NOMO-1 treated with dmso at 0.1 percent for 144 hours (cell line): ENCODE measurements at regions not wholly inside any gene's neighbourhood (a gene's known extent, or its start where the extent isn't known, plus 50 kb on each side); places are given as distances from the start of the nearest gene placed in this dataset.

Experiments
- DNase-seq: peaks from one replicate; lab custom pipeline; 2025; ENCODE audit not compliant: unreplicated experiment; lab: John Stamatoyannopoulos, UW

GRCh38 chr16:64544859-64545258 lies 577.0 kb downstream of the CDH11 start:
- no peak for DNase-seq

GRCh38 chr16:64543441-64543840 lies 578.4 kb downstream of the CDH11 start:
- DNase-seq = no peak

DNA sequence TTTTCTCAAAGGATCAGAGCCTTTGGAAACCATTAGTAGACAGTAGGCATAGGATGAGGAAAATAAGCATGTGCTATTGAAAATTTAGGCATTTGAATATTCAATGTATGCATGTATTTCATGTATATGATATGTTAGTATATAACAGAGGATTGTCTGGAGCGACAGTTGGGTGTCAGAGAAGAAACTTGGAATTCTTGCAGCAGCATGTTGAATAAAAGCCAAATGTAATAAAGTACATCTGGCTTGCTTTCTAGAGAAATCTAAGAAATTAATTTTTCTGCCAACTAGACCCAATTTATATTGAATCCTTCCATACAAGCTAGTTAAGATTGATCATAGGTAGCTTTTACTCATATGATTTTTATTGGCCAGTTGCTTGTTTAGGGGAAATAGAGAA lies 578.8 kb downstream of the CDH11 start:
- DNase-seq = no peak

GRCh38 chr16:64542152-64542551 lies 579.7 kb downstream of the CDH11 start:
- DNase-seq = no peak

DNA sequence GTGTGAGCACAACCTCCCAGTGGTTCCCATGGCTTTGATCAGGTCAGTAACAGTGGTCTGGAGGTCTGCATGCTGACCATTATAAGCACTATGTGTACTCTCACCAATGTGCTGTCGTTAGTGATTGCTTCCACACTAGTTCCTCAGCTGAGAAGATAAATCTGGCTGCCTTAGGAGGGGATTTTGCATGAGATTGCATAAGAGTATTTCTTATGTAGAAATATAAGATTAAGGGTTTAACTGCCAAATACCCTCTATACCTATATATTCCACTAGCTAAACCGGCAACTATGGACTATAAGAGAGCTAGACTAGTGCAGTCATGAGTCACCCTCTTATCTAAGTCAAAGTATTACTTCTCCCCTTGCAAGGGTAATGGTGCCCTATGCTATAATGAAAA lies 580.2 kb downstream of the CDH11 start:
- no peak for DNase-seq

- DNase-seq = no peak
These were observed 581.4 kb downstream of the CDH11 start for GRCh38 chr16:64540434-64540833.

- DNase-seq = no peak
These were observed 582.0 kb downstream of the CDH11 start for GRCh38 chr16:64539811-64540371.

DNA sequence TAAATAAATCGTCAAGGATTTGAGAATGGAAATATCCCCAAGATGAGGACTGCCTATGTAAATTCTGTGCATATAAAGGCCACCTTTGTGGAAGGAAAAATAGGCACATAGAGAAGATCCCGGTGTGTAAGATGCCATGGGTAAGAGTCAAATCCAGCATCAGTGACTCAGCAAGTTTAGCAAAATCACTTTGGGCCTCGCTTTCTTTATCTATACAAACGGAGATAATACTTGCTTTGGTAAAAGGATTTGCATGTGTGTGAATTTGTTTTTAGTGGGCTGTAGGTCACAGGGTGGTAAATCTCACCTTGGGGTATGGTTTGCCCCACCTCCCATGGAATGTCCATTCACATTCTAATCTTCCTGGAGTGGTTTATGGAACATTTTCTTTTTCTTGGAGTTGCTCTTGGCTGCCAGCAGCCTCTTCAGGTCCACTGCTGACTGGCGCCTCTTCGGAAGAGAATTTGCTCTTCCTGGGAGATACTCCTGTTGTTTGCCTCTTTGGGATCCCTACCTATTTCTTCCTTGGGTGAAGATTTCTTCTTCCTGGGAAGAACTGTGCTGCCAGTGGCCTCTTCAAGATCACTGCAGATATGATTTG lies 587.6 kb downstream of the CDH11 start:
- no peak for DNase-seq

- DNase-seq = no peak
These were observed 589.2 kb downstream of the CDH11 start for GRCh38 chr16:64532691-64533090.

- no peak for DNase-seq
These were observed 589.7 kb downstream of the CDH11 start for GRCh38 chr16:64532117-64532516.

DNA sequence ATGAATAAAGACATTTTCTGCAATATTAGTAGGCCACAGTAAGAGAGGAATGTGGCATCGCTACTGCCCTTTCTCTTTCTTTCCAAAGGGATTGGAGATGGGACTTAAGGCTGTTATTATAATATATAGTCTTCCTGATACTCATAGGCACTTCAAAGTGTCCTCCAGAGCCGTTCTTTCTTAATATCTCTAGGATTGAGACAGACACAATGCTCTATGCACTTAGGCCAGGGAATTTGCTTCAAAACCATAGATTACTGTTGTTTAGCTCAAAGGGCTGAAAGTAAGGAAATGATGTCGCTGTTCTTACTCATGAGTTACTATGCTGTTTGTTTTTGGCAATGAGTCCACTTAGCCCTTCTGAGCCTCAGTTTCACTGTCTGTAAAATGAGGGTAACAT lies 590.5 kb downstream of the CDH11 start:
- no peak for DNase-seq

DNA sequence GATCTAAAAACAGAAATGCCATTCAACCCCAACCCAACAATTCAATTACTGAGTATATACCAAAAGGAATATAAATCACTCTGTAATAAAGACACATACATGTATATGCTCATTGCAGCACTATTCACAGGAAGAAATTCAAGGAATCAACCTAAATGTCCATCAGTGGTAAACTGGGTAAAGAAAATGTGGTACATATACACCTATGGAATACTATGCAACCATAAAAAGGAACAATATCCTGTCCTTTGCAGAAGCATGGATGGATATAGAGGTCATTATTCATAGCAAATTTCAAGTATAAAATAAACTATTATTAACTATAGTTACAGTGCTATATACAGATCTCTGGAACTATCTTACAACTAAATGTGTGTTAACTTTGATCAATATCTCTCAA lies 599.3 kb downstream of the CDH11 start:
- DNase-seq = no peak

GRCh38 chr16:64513871-64514270 lies 608.0 kb downstream of the CDH11 start:
- DNase-seq = no peak

GRCh38 chr16:64507240-64508024 lies 614.4 kb downstream of the CDH11 start:
- no peak for DNase-seq

- DNase-seq = no peak
These were observed 622.7 kb downstream of the CDH11 start for GRCh38 chr16:64499211-64499610.

DNA sequence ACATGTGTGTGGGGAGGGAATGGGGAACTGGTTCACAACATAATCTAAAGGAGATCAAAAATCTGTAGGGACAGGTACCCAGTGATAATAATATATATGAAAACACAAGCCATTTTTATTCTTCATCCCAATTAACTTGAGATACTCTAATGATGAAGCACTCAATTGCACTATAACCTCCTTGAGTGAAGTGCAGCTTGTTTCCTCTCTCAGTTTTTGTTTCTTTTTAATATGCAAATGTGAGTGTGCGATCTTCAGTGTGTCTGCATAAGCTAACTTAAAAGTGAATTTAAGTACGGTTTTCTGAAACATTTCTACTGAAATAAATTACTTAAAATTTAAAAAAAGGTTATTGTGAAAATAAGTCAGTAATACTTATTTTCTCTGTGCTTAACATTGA lies 623.5 kb downstream of the CDH11 start:
- no peak for DNase-seq

- no peak for DNase-seq
These were observed 628.2 kb downstream of the CDH11 start for GRCh38 chr16:64493709-64494108.

GRCh38 chr16:64489449-64489848 lies 632.4 kb downstream of the CDH11 start:
- no peak for DNase-seq

DNA sequence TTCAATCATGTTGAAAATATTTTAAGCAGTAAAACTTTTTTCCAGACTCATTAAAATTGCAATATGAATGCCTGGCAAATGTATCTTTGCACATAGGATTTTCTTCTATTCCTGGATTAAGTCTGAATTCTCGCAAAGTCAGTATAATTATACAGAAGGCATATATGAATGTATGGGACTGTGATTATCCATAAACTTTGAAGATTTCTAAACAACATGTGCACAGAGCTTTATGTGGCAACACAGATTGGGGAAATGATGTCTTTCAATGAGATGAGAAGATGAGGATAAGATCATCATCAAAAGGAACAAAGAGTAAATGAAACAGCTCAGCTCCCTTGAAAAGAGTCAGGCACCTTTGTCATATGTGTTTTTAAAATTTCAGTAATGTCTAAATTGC lies 635.3 kb downstream of the CDH11 start:
- no peak for DNase-seq

- no peak for DNase-seq
These were observed 640.4 kb downstream of the CDH11 start for GRCh38 chr16:64481497-64481896.

GRCh38 chr16:64478252-64478906 lies 643.5 kb downstream of the CDH11 start:
- no peak for DNase-seq
